HepG2 (cell line): ENCODE measurements at regions not wholly inside any gene's neighbourhood (a gene's known extent, or its start where the extent isn't known, plus 50 kb on each side); places are given as distances from the start of the nearest gene placed in this dataset.

Experiments used
- ATAC-seq: fragments of 200-7000 bp; cut with Tn5 transposase; 3 replicates; pipeline ENCODE4 v1.9.1; 2020; ENCODE audit warnings: mild to moderate bottlenecking, moderate library complexity
- BruUV-seq: library from RNA; stranded (reverse); fragments of 400-500 nt; replicated peaks from 2 replicates; lab custom pipeline; 2021; lab: Mats Ljungman, UMichigan
- CTCF ChIA-PET: fragments of 300-600 bp; formaldehyde crosslinking; extraction: SDS; loops from one replicate; lab custom pipeline; 2021; ENCODE audit warnings: low total read pairs, inconsistent platforms, low intra/inter-chr PET ratio; lab: Yijun Ruan, JAX
- POLR2A ChIA-PET: fragments of 350-600 bp; sonication (Branson Sonifier 250); formaldehyde crosslinking; loops from one replicate; lab custom pipeline; 2020; ENCODE audit warnings: antibody characterized with exemption, inconsistent platforms; lab: Yijun Ruan, JAX
- DNase-seq: peaks from one replicate; pipeline ENCODE4 v3.0.0-alpha.2; 2015; ENCODE audit warnings: low spot score
- FAIRE-seq: peaks from 3 replicates; lab custom pipeline; 2011; peaks lifted over from hg19 to GRCh38; lab: Jason Lieb, UNC
- H2AFZ ChIP-seq: one replicate; pipeline ENCODE4 v1.6.1; 2011; ENCODE audit warnings: low read length, inconsistent platforms
- H3K27ac ChIP-seq: fragments of 300-600 bp; 3 replicates; pipeline ENCODE4 v1.8.0; 2011; ENCODE audit warnings: mixed run types, mild to moderate bottlenecking, mixed read lengths, low read length, inconsistent platforms; ENCODE audit not compliant: insufficient read depth; ENCODE audit errors: extremely low read length
- H3K27me3 ChIP-seq, 2 experiments: fragments of 200-600 bp in 1 of 2; 2 replicates in 1 of 2; 3 replicates in 1 of 2; pipeline versions ENCODE4 v1.6.0 to v1.8.0; 2011; ENCODE audit warnings: low read length in 2 of 2, mild to moderate bottlenecking in 2 of 2, moderate library complexity in 2 of 2, inconsistent platforms in 1 of 2; ENCODE audit not compliant: insufficient read depth in 2 of 2, control insufficient read depth in 1 of 2
- H3K36me3 ChIP-seq, 2 experiments: fragments of 200-600 bp in 1 of 2; replicated peaks in 1 of 2; 2 replicates in 1 of 2; 3 replicates in 1 of 2; pipeline versions ENCODE4 v1.5.1 to v1.8.0; 2011; ENCODE audit warnings: low read length in 2 of 2, inconsistent platforms in 1 of 2; ENCODE audit not compliant: insufficient read depth in 2 of 2, control insufficient read depth in 1 of 2
- H3K4me1 ChIP-seq: 2 replicates; pipeline ENCODE4 v1.5.1; 2012; ENCODE audit warnings: low read length, inconsistent platforms; ENCODE audit not compliant: insufficient read depth
- H3K4me2 ChIP-seq: 2 replicates; pipeline ENCODE4 v1.6.0; 2011; ENCODE audit warnings: low read depth, low read length, inconsistent platforms
- H3K4me3 ChIP-seq, 3 experiments: fragments of 200-600 bp in 1 of 3; sonication (generic), shearing (Covaris generic) in 1 of 3; replicated peaks in 1 of 3; 2 replicates each; pipeline ENCODE4 v1.5.1; 2011 to 2016; ENCODE audit warnings: low read length in 3 of 3, inconsistent platforms in 2 of 3, low read depth in 2 of 3, mild to moderate bottlenecking in 2 of 3, control low read depth in 1 of 3, mixed read lengths in 1 of 3; ENCODE audit not compliant: insufficient read depth in 1 of 3
- H3K79me2 ChIP-seq: one replicate; pipeline ENCODE4 v1.6.1; 2011; ENCODE audit warnings: low read length, inconsistent platforms; ENCODE audit not compliant: insufficient read depth
- H3K9ac ChIP-seq: 2 replicates; pipeline ENCODE4 v1.6.0; 2011; ENCODE audit warnings: mild to moderate bottlenecking, low read depth, low read length, inconsistent platforms; ENCODE audit not compliant: insufficient read depth
- H3K9me3 ChIP-seq: 2 replicates; pipeline ENCODE4 v1.5.1; 2012; ENCODE audit warnings: mild to moderate bottlenecking, low read length
- H4K20me1 ChIP-seq: 2 replicates; pipeline ENCODE4 v1.6.0; 2011; ENCODE audit warnings: inconsistent platforms, mild to moderate bottlenecking, low read length, moderate library complexity; ENCODE audit not compliant: insufficient read depth
- ZFP41 ChIP-seq: sonication (generic); formaldehyde crosslinking; IDR thresholded peaks from 2 replicates; pipeline ENCODE4 v1.4.0; 2020; ENCODE audit warnings: mild to moderate bottlenecking, missing genetic modification reagents, borderline replicate concordance
- ZNF775 ChIP-seq: sonication (generic); formaldehyde crosslinking; IDR thresholded peaks from 2 replicates; pipeline ENCODE4 v1.4.0; 2020; ENCODE audit warnings: missing genetic modification reagents, mild to moderate bottlenecking, moderate library complexity, borderline replicate concordance
- WGBS: methylation state at CpG from one replicate; pipeline ENCODE4 v1.1.6; 2017; ENCODE audit warnings: low lambda C conversion rate; 5-methylcytosine and 5-hydroxymethylcytosine counted together
- in situ Hi-C: cut with HindIII; loops from 2 replicates; pipeline ENCODE4 v1.10.0; 2017; ENCODE audit warnings: low pct_unique_long_range_greater_than_20kb; ENCODE audit not compliant: extremely low pct_ligation_motif_present
- intact Hi-C: fragments of 100-400 bp; cut with micrococcal nuclease; formaldehyde crosslinking; loops from one replicate; pipeline ENCODE4 v1.10.0; 2022; ENCODE audit not compliant: unreplicated experiment
- TF ChIP-seq, protein P1 (sequence below): sonication (generic); formaldehyde crosslinking; IDR thresholded peaks from 2 replicates; pipeline ENCODE4 v1.4.0; 2020; ENCODE audit warnings: missing genetic modification reagents, borderline replicate concordance
- TF ChIP-seq, protein P2 (sequence below), 2 experiments: fragments of 450-650 bp in 1 of 2; sonication (generic) in 1 of 2; formaldehyde crosslinking; IDR thresholded peaks; 2 replicates each; pipeline versions ENCODE4 v1.5.0 to v1.8.0; 2020 to 2022; ENCODE audit warnings: mild to moderate bottlenecking in 1 of 2, missing genetic modification reagents in 1 of 2

DNA sequence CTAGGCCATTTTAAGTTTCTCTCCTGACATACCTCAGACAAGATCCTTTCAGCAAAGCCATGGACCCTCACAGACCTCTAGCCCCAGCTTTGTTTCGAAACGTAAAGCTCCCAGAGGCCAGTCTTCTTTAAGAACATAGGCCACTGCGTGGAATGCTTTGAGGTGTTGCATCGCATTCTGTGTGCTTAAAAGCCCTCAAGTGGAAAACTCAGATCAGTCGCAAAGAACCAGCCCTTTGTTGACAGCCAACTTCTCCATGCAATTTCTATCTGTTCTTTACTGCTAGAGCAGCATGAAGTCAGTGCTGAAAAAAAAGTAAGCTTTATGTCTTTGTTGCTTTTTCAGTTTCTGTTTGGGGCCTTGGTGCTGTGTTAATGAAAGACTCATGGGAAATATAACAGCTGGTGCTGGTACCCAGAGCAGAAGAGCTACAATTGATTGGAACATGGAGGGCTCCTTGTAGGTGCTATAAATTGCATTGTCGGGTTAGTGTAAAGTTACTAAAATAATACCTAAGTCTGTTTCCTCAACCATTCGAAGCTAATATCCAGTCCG, 142.6 kb downstream of the MAP3K7 start:
- H4K20me1 ChIP-seq = no peaks in the 10 kb centered on the region
- H3K79me2 ChIP-seq = no peaks in the 10 kb centered on the region
- no peak overlapping the region for H2AFZ ChIP-seq
- no peak overlapping the region for H3K27ac ChIP-seq
- WGBS = 1% methylated on average over 8 of the region's 8 CpGs
- POLR2A ChIA-PET = no interaction called here
- intact Hi-C loops = no loop called here
- no peaks in the 10 kb centered on the region for H3K4me1 ChIP-seq
- no TSS peak for BruUV-seq
- H3K9ac ChIP-seq = no peak overlapping the region
- peaks cover 0 to 6% of the 10 kb centered on the region in 2 experiments; a peak in 2 of 5 replicates for H3K27me3 ChIP-seq
- FAIRE-seq (no peak), ATAC-seq (no peak), DNase-seq (no peak)
- no peaks in the 10 kb centered on the region for H3K36me3 ChIP-seq
- TF ChIP-seq ZNF775 = no peak
- TF ChIP-seq ZFP41 = no peak
- TF ChIP-seq, protein P1, sequence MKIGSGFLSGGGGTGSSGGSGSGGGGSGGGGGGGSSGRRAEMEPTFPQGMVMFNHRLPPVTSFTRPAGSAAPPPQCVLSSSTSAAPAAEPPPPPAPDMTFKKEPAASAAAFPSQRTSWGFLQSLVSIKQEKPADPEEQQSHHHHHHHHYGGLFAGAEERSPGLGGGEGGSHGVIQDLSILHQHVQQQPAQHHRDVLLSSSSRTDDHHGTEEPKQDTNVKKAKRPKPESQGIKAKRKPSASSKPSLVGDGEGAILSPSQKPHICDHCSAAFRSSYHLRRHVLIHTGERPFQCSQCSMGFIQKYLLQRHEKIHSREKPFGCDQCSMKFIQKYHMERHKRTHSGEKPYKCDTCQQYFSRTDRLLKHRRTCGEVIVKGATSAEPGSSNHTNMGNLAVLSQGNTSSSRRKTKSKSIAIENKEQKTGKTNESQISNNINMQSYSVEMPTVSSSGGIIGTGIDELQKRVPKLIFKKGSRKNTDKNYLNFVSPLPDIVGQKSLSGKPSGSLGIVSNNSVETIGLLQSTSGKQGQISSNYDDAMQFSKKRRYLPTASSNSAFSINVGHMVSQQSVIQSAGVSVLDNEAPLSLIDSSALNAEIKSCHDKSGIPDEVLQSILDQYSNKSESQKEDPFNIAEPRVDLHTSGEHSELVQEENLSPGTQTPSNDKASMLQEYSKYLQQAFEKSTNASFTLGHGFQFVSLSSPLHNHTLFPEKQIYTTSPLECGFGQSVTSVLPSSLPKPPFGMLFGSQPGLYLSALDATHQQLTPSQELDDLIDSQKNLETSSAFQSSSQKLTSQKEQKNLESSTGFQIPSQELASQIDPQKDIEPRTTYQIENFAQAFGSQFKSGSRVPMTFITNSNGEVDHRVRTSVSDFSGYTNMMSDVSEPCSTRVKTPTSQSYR (CRISPR knock-in tag) = no peak
- TF ChIP-seq, protein P2, sequence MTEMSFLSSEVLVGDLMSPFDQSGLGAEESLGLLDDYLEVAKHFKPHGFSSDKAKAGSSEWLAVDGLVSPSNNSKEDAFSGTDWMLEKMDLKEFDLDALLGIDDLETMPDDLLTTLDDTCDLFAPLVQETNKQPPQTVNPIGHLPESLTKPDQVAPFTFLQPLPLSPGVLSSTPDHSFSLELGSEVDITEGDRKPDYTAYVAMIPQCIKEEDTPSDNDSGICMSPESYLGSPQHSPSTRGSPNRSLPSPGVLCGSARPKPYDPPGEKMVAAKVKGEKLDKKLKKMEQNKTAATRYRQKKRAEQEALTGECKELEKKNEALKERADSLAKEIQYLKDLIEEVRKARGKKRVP (CRISPR knock-in tag; IDR thresholded peaks at IDR 0.05) = no peak
- H3K9me3 ChIP-seq = no peaks in the 10 kb centered on the region
- no peak overlapping the region for H3K4me2 ChIP-seq
- in situ Hi-C loops = no loop called here
- H3K4me3 ChIP-seq = no peak overlapping the region
- CTCF ChIA-PET = no interaction called here
